GM21825 (cell line): ENCODE measurements at regions not wholly inside any gene's neighbourhood (a gene's known extent, or its start where the extent isn't known, plus 50 kb on each side); places are given as distances from the start of the nearest gene placed in this dataset.
"Not testable (repeated sequence)": the region's sequence is repeated elsewhere in the genome, so short reads cannot be mapped to it uniquely, and the experiment has no call there.

ENCODE experiments used
- ATAC-seq: cut with Tn5 transposase; IDR thresholded peaks from one replicate; pipeline ENCODE4 v1.9.1; 2021; ENCODE audit warnings: mild to moderate bottlenecking, moderate library complexity; ENCODE audit not compliant: unreplicated experiment

DNA sequence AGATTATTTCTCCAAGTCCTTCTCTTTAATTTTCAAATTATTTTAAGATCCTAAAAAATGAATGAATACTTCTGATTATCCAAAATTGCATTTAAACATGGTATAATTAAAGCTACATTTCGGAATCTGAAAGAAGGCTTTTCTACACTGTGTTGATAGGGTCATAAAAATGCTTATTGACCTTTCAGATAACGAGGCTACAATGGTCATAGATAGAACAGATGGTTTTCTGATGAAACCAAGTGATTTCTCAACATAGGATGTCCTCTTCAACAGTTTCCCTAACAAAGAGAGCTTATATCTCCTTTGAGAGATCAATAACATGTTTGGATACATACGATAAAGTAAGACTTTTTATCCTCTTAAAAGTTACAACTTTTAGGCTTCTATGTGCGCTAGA lies 201.1 kb downstream of the PTH2R start:
- ATAC-seq, result no peak

DNA sequence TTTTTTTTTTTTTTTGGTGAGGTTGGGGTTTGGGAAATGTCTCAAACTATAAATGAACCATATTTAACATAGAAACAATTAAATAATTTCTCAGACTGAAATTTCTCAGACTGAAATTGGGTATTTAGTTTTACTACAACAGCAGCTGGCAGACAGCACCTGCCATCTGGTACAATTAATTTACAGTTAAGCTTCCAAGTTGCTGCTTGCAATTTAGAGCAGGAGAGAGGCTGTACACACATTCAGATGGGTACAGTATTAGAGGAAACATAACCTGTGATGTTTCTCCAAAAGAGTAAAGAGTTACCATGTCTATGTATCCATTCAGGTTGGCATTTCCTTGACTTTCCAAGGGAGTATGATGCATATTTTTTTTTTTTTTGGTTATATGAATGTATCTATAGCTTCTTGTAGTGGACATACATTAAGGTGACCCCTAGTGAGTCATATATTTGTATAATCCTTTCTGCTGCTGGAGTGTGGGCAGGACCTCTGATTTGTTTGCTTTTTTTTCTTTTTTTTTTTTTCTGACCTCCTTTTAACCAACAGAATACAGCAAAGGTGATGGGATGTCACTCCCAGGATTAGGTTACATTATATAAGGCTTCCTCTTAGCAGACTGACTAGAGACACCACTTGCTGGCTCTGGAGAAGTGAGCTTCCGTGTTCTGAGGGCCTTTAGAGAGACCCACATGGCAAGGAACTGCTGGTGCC lies 201.7 kb downstream of the PTH2R start:
- ATAC-seq, result no peak

- no peak for ATAC-seq
These were observed 202.7 kb downstream of the PTH2R start for GRCh38 chr2:208609166-208609804.

GRCh38 chr2:208615675-208616074 lies 209.1 kb downstream of the PTH2R start:
- ATAC-seq, result not testable (repeated sequence)

- no peak for ATAC-seq
These were observed 211.6 kb downstream of the PTH2R start for GRCh38 chr2:208618220-208618619.

DNA sequence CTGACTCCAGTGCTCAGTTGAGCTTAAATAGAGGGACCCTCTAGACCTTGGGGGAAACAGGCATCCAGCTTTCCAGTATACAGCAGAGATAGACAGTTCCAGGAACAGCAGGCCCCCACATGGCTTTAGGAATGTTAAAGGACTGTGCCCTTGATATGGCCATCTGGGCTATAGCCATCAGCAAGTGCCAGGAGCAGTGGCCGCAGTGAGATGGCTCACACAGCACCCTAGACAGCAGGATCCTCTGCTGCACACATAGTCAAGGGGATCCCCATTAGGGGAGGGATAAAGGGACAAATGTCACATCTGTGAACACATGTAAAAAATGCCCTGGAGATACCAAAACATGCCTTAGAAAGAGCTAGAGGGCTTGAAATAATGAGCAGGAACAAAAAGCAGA lies 213.4 kb downstream of the PTH2R start:
- no peak for ATAC-seq

DNA sequence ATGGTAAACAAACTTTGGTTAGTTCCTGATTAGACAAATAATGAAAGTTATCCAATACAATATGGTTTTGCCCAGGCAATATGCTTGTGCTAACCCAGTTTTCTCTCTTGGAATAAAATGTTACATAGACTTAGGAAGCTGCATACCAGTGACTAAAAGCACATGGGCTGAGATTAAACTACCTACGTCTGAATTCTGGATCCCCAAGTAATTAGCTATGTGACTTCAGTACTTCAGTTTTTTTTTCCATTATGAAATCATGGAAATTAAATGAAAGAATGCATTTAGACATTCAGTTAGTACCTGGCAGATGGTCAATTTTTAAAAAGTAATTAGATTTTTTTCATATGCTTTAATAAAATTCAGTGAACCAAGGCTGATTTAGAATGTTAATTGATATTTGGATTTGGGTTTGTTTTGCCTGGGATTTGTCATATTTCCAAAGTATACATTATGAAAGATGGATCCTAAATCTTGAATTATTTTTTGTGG lies 213.9 kb downstream of the PTH2R start:
- no peak for ATAC-seq

GRCh38 chr2:208627110-208627884 lies 220.7 kb downstream of the PTH2R start:
- ATAC-seq, result no peak

- no peak for ATAC-seq
These were observed 221.3 kb downstream of the PTH2R start for GRCh38 chr2:208627916-208628315.

GRCh38 chr2:208638059-208638458 lies 231.5 kb downstream of the PTH2R start:
- no peak for ATAC-seq

DNA sequence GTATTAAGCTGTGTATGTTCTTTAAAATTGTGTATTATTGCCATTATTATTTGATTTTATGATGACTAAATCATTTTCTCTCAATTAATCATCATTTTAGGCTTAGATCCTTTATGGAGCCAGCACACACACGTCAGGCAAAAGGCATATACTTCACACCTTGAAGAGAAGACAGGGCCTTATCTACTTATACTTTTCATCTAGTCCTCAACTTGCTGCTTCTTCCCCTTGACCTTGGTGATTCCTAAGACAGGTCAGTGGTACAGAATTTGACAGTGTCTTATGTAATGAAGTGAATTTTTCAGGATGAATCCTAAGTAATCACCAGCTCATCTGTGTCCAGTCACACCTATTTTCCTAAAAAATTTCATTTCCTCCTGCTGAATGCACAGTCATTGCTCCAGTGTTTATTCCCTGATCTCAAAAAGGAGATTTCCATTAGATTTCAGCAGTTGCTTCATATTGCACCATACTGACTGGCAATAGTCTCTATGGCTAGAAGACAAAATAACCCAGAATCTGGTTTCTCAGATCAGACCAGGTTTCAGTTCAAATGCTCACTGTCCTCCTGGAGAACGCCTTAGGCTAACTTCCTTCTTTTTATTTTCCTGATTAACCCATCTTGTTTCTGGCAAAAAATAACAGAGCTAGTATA lies 235.7 kb downstream of the PTH2R start:
- ATAC-seq, result no peak

- ATAC-seq, result no peak
These were observed 236.6 kb downstream of the PTH2R start for GRCh38 chr2:208643145-208643544.

DNA sequence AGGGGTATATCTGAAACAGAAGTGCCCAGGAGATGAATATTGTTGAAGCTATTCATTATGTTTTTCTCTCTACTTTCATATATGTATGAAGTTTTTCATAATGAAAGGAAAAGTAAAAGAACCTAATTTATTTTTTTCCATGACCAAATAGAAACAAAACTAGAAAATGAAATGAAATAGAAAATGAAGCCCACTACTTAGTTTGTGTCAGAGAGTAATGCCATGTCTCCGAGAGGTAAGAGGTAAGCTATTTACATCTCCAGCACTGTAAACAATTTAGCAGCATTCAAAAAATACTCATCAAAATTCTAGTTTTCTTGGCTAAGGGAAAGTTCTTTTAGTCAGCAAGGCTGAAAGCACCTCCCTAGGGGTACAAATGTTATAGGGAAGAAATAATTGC lies 238.6 kb downstream of the PTH2R start:
- ATAC-seq, result no peak

GRCh38 chr2:208648368-208648767 lies 241.8 kb downstream of the PTH2R start:
- no peak for ATAC-seq

DNA sequence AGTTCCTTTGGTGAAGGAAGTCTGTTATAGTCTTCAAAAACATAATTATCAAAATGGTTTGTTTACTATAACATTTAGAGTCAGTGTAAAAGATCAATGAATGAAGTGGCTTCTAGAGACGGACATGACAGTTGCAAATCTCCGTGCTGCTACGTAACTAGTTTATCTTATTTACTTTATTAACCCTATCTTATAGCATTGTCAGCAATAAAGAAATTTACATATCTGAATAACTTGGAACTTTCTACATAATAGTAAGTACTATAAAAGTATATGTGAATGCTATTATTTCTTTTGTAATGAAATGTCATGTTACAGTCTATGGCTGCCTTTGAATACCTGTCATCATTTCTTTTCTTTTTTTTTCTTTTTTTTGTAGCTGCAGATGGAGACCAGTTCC lies 246.8 kb downstream of the PTH2R start:
- no peak for ATAC-seq

- no peak for ATAC-seq
These were observed 247.5 kb downstream of the PTH2R start for GRCh38 chr2:208654056-208654455.

DNA sequence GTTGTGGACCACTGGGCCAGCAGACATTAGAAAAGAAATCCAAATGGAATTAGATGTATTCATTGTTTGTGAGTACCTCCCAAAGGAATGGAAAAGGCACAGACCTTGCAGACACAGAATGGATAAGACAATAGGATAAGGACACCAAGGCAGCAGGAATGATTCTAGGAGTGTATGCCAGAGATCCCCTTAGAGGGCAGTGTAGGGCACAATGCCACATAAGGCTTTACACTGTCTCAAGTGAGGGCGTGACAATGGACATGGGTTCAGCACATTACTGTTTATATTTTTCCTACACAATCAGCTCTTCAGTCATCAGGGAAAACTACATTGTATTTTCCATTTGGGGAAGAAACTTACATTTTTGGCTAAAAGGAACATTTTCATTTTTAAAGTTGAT lies 250.9 kb downstream of the PTH2R start:
- ATAC-seq, result no peak

- no peak for ATAC-seq
These were observed 262.8 kb downstream of the PTH2R start for GRCh38 chr2:208669394-208669793.

DNA sequence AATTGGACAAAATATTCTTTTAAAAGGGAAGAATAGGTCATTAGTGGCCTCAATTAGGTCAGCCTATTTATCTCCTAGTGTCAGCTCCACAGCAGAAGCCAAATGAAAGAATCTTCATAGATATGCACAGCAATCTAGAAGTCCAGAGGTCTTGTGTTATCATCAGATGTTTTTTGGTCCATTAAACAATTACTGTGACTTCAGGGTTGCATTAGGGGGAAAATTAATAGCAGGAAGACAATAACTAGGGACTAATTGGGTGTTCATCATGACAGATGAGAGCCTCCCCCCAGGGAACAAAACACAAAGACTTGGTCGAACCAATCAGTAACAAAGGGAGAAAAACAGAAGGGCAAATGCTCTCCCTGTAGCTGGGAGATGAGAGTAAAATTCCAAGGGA lies 264.7 kb downstream of the PTH2R start:
- no peak for ATAC-seq

- no peak for ATAC-seq
These were observed 265.5 kb downstream of the PTH2R start for GRCh38 chr2:208671886-208672680.

DNA sequence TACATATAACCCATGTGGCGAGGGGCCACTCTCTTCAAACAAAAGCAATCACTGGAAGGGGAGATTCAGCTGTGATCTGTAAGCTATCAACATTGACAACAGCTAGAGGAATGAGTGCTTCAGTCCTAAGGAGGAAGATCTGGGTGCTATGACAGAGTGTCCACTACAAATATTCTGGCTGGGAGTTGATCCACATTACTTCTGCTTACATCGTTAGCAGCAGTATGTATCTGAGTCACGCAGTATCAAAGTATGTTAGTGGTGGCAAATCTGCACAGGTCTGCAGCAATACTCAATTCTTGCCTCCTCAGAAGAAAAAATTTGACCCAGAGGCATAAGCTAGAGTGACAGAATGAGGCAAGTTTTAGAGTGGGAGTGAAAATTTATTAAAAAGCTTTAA lies 267.0 kb downstream of the PTH2R start:
- ATAC-seq, result no peak
